ENCODE measurements at regions not wholly inside any gene's neighbourhood (a gene's known extent, or its start where the extent isn't known, plus 50 kb on each side); places are given as distances from the start of the nearest gene placed in this dataset.

DNA sequence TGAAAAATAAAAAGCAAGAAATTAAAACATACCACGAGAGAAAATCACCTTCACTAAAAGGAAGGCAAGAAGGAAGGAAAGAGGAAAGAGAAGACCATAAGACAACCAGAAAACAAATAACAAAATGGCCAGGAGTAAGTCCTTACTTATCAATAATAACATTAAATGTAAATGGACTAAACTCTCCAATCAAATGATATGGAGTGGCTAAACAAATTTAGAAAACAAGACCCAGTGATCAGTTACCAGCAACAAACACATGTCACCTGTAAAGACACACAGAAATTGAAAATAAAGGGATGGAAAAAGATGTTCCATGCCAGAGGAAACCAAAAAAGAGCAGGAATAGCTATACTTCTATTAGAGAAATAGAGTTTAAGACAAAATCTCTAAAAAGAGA lies 85.0 kb upstream of the SLC38A4 start:
- Histone ChIP-seq H3K36me3 (replicated peaks in 1 of 2; ENCODE audit: control insufficient read depth in 1 of 2, insufficient read depth in 2 of 2, low read length in 2 of 2) (no peaks in the 10 kb centered on the region), H3K79me2 (ENCODE audit: insufficient read depth, low read length) (no peaks in the 10 kb centered on the region), H3K27ac (ENCODE audit: extremely low read length, insufficient read depth, low read length) (no peak overlapping the region), H3K4me3 (replicated peaks in 1 of 3; ENCODE audit: insufficient read depth in 1 of 3, low read depth in 2 of 3, low read length in 3 of 3) (no peak overlapping the region), H2AFZ (ENCODE audit: low read length) (no peak overlapping the region), H3K9ac (ENCODE audit: insufficient read depth, low read depth, low read length) (no peak overlapping the region), H4K20me1 (ENCODE audit: insufficient read depth, low read length) (no peaks in the 10 kb centered on the region), H3K9me3 (ENCODE audit: low read length) (no peaks in the 10 kb centered on the region), H3K27me3 (ENCODE audit: control insufficient read depth in 1 of 2, insufficient read depth in 2 of 2, low read length in 2 of 2) (no peaks in the 10 kb centered on the region), H3K4me1 (ENCODE audit: insufficient read depth, low read length) (no peaks in the 10 kb centered on the region), H3K4me2 (ENCODE audit: low read depth, low read length) (no peak overlapping the region)
- TF ChIP-seq NR2F2 (IDR thresholded peaks at IDR 0.05; ENCODE audit: borderline replicate concordance, low read depth) (no peak), PHF5A (CRISPR knock-in tag; IDR thresholded peaks at IDR 0.05; ENCODE audit: low read depth, unreplicated experiment) (no peak), GTF2F1 (IDR thresholded peaks at IDR 0.05; ENCODE audit: low read length) (no peak), MEIS1 (CRISPR knock-in tag; IDR thresholded peaks at IDR 0.05; ENCODE audit: borderline replicate concordance) (no peak), ZNF567 (CRISPR knock-in tag; IDR thresholded peaks at IDR 0.05; ENCODE audit: borderline replicate concordance) (no peak), NFRKB (IDR thresholded peaks at IDR 0.05) (no peak)
- TF ChIP-seq, protein P1, sequence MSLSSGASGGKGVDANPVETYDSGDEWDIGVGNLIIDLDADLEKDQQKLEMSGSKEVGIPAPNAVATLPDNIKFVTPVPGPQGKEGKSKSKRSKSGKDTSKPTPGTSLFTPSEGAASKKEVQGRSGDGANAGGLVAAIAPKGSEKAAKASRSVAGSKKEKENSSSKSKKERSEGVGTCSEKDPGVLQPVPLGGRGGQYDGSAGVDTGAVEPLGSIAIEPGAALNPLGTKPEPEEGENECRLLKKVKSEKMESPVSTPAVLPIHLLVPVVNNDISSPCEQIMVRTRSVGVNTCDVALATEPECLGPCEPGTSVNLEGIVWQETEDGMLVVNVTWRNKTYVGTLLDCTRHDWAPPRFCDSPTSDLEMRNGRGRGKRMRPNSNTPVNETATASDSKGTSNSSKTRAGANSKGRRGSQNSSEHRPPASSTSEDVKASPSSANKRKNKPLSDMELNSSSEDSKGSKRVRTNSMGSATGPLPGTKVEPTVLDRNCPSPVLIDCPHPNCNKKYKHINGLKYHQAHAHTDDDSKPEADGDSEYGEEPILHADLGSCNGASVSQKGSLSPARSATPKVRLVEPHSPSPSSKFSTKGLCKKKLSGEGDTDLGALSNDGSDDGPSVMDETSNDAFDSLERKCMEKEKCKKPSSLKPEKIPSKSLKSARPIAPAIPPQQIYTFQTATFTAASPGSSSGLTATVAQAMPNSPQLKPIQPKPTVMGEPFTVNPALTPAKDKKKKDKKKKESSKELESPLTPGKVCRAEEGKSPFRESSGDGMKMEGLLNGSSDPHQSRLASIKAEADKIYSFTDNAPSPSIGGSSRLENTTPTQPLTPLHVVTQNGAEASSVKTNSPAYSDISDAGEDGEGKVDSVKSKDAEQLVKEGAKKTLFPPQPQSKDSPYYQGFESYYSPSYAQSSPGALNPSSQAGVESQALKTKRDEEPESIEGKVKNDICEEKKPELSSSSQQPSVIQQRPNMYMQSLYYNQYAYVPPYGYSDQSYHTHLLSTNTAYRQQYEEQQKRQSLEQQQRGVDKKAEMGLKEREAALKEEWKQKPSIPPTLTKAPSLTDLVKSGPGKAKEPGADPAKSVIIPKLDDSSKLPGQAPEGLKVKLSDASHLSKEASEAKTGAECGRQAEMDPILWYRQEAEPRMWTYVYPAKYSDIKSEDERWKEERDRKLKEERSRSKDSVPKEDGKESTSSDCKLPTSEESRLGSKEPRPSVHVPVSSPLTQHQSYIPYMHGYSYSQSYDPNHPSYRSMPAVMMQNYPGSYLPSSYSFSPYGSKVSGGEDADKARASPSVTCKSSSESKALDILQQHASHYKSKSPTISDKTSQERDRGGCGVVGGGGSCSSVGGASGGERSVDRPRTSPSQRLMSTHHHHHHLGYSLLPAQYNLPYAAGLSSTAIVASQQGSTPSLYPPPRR (CRISPR knock-in tag; IDR thresholded peaks at IDR 0.05; ENCODE audit: borderline replicate concordance), result no peak
- ATAC-seq (no peak), FAIRE-seq (no peak), DNase-seq (ENCODE audit: low spot score) (no peak)
- intact Hi-C loops (cut with micrococcal nuclease; ENCODE audit: unreplicated experiment), result no loop called here
- ChIA-PET CTCF (ENCODE audit: low intra/inter-chr PET ratio, low total read pairs) (no interaction called here), POLR2A (no interaction called here)
- 7% methylated on average over 1 of the region's 1 CpG for WGBS (ENCODE audit: low lambda C conversion rate)
- no TSS peak for BruUV-seq (replicated peaks)
- in situ Hi-C loops (cut with HindIII; ENCODE audit: extremely low pct_ligation_motif_present, low pct_unique_long_range_greater_than_20kb), result no loop called here

Measured in HepG2 (cell line).